Colonic mucosa (tissue), 4 donors: ENCODE measurements at regions not wholly inside any gene's neighbourhood (a gene's known extent, or its start where the extent isn't known, plus 50 kb on each side); places are given as distances from the start of the nearest gene placed in this dataset.
"Not testable (repeated sequence)": the region's sequence is repeated elsewhere in the genome, so short reads cannot be mapped to it uniquely, and the experiment has no call there.

Experiments used
- DNase-seq: peaks from one replicate; pipeline ENCODE4 v3.0.0-alpha.2; 2020
- H3K27ac ChIP-seq: fragments of 200-600 bp; one replicate; pipeline ENCODE4 v1.8.0; 2021
- H3K27me3 ChIP-seq: fragments of 200-600 bp; one replicate; pipeline ENCODE4 v1.8.0; 2021
- H3K36me3 ChIP-seq: fragments of 200-600 bp; one replicate; pipeline ENCODE4 v1.8.0; 2021
- H3K4me1 ChIP-seq: fragments of 200-600 bp; one replicate; pipeline ENCODE4 v1.8.0; 2021; ENCODE audit warnings: mild to moderate bottlenecking
- H3K4me3 ChIP-seq: fragments of 200-600 bp; one replicate; pipeline ENCODE4 v1.8.0; 2021
- H3K9ac ChIP-seq, 2 donors: one replicate each; pipeline ENCODE4 v1.7.0; 2013; ENCODE audit warnings: control low read depth in 2 of 2, low read depth in 2 of 2, low read length in 2 of 2
- H3K9me3 ChIP-seq: fragments of 200-600 bp; one replicate; pipeline ENCODE4 v1.8.0; 2021
- intact Hi-C: fragments of 100-400 bp; cut with DNase I; formaldehyde crosslinking; loops from one replicate; pipeline ENCODE4 v1.14.1; 2022
- TF ChIP-seq, protein P1 (sequence below): fragments of 200-600 bp; IDR thresholded peaks from one replicate; pipeline ENCODE4 v1.8.0; 2022; ENCODE audit warnings: antibody characterized with exemption, mild to moderate bottlenecking
- donor health status: healthy.
- donor health status: DM: no; HTN: no; CAD: no.
- donor health status: DM: no; HTN: no; CAD: no.

DNA sequence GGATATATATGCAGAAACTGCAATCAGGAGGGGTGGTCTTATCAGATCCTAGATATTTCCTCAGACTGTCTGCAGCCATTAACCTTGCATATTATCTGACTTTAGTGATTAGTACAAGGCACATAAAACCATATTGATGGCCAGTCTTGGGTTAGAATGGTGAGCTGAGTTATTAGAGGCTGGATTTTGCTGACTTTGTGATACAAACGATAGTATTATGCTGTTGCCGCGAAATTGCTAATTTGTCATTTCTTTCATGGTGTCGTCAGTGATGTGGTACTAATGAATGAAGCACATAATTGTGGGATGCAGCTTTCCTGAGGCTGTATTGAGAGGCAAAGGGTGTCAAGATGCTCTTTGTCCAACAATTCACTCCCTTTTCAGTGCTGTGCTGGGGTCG lies 172.5 kb downstream of the TEX29 start:
- TF ChIP-seq, protein P1, sequence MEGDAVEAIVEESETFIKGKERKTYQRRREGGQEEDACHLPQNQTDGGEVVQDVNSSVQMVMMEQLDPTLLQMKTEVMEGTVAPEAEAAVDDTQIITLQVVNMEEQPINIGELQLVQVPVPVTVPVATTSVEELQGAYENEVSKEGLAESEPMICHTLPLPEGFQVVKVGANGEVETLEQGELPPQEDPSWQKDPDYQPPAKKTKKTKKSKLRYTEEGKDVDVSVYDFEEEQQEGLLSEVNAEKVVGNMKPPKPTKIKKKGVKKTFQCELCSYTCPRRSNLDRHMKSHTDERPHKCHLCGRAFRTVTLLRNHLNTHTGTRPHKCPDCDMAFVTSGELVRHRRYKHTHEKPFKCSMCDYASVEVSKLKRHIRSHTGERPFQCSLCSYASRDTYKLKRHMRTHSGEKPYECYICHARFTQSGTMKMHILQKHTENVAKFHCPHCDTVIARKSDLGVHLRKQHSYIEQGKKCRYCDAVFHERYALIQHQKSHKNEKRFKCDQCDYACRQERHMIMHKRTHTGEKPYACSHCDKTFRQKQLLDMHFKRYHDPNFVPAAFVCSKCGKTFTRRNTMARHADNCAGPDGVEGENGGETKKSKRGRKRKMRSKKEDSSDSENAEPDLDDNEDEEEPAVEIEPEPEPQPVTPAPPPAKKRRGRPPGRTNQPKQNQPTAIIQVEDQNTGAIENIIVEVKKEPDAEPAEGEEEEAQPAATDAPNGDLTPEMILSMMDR = no peak
- H3K9ac ChIP-seq = no peak overlapping the region

GRCh38 chr13:111493468-111493867 lies 173.0 kb downstream of the TEX29 start:
- Histone ChIP-seq H3K4me3 (no peak overlapping the region), H3K27me3 (no peaks in the 10 kb centered on the region), H3K9ac (no peak overlapping the region), H3K4me1 (no peaks in the 10 kb centered on the region), H3K36me3 (no peaks in the 10 kb centered on the region), H3K27ac (no peak overlapping the region), H3K9me3 (no peaks in the 10 kb centered on the region)
- intact Hi-C loops = no loop called here
- no peak for DNase-seq
- TF ChIP-seq, protein P1 = no peak

More for the DNA sequence above, 172.5 kb downstream of the TEX29 start:
- Histone ChIP-seq H3K9me3 (no peaks in the 10 kb centered on the region), H3K4me1 (no peaks in the 10 kb centered on the region), H3K27me3 (no peaks in the 10 kb centered on the region), H3K36me3 (no peaks in the 10 kb centered on the region), H3K4me3 (no peak overlapping the region), H3K27ac (no peak overlapping the region)
- intact Hi-C loops = no loop called here
- no peak for DNase-seq

GRCh38 chr13:111494641-111495040 lies 174.2 kb downstream of the TEX29 start:
- no peak overlapping the region for H3K4me3 ChIP-seq
- no peak for DNase-seq
- TF ChIP-seq, protein P1 = no peak

DNA sequence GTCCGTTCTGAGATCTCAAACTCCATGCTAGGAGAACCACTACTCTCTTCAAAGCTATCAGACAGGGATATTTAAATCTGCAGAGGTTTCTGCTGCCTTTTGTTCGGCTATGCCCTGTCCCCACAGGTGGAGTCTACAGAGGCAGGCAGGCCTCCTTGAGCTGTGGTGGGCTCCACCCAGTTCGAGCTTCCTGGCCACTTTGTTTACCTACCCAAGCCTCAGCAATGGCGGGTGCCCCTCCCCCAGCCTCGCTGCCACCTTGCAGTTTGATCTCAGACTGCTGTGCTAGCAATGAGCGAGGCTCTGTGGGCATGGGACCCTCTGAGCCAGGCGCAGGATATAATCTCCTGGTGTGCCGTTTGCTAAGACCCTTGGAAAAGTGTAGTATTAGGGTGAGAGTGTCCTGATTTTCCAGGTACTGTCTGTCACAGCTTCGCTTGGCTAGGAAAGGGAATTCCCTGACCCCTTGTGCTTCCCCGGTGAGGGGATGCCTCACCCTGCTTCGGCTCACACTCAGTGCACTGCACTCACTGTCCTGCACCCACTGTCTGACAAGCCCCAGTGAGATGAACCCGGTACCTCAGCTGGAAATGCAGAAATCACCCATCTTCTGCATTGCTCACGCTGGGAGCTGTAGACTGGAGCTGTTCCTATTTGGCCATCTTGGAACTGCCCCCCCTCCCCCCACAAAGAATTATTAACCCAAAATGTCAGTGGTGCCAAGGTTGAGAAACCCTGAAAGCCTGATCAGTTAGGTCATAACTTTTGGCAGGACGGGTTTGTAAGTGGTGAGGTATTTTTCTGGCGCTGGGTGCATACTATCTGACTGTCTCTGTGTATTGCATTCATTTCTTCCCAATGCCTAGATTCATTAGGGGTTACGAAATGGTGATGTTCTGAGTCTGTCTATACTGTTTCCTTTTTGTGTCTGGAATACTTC lies 181.4 kb downstream of the TEX29 start:
- H3K9me3 ChIP-seq, DNase-seq, H3K9ac ChIP-seq, H3K27me3 ChIP-seq, H3K27ac ChIP-seq, H3K4me1 ChIP-seq, H3K36me3 ChIP-seq, H3K4me3 ChIP-seq, intact Hi-C loops: not testable (repeated sequence)

More at GRCh38 chr13:111494641-111495040, 174.2 kb downstream of the TEX29 start:
- Histone ChIP-seq H3K9ac (no peak overlapping the region), H3K9me3 (no peaks in the 10 kb centered on the region), H3K27ac (no peak overlapping the region), H3K4me1 (no peaks in the 10 kb centered on the region), H3K27me3 (no peaks in the 10 kb centered on the region), H3K36me3 (no peaks in the 10 kb centered on the region)
- intact Hi-C loops = no loop called here

DNA sequence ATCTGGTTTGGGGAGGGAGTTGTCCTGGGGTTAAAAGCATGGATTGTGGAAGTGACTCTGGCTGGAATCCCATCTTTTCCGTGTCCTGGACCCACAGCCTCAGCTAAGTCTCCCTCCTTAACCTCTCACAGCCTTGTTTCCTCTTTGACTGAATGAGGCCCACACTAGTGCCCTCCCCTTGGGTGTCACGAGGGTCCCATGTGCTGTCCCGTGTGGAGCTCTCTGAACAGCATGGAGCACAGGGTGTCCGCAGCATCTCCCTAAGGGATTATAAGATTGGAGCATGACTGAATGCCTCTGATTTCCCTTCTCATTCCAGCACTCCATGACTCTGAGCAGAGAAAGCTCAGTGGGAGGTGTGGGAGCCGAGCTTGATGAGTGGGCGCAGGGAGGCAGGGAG lies 182.5 kb downstream of the TEX29 start:
- intact Hi-C loops = no loop called here
- Histone ChIP-seq H3K27me3 (no peaks in the 10 kb centered on the region), H3K9ac (no peak overlapping the region), H3K36me3 (no peaks in the 10 kb centered on the region), H3K9me3 (no peaks in the 10 kb centered on the region), H3K27ac (no peak overlapping the region), H3K4me3 (no peak overlapping the region), H3K4me1 (no peaks in the 10 kb centered on the region)
- DNase-seq = no peak
- TF ChIP-seq, protein P1 = no peak

DNA sequence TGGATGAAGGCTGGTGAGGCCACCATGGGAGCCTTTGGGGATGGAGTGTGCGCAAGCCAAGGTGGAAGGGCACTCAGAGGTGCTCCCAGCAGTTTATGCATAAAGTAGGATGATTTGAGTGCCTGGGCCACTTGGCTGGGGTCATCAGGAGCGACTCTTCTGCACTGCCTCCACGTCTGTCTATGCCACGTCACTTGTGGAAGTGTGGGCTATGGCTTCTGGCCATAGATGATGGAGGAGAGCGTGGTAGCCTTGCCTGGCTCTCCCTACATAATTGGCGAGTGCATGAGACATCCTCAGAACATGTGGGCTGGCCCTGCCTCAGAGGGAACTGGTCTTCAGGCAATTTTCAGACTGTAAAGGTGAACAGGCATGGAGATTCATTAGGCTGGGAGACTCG lies 182.9 kb downstream of the TEX29 start:
- intact Hi-C loops = no loop called here
- H3K36me3 ChIP-seq = no peaks in the 10 kb centered on the region
- no peaks in the 10 kb centered on the region for H3K27me3 ChIP-seq
- no peak overlapping the region for H3K4me3 ChIP-seq
- no peak overlapping the region for H3K9ac ChIP-seq
- no peaks in the 10 kb centered on the region for H3K4me1 ChIP-seq
- TF ChIP-seq, protein P1 = no peak
- H3K27ac ChIP-seq = no peak overlapping the region
- H3K9me3 ChIP-seq = no peaks in the 10 kb centered on the region
- DNase-seq = no peak
